ENCODE measurements at regions not wholly inside any gene's neighbourhood (a gene's known extent, or its start where the extent isn't known, plus 50 kb on each side); places are given as distances from the start of the nearest gene placed in this dataset.

DNA sequence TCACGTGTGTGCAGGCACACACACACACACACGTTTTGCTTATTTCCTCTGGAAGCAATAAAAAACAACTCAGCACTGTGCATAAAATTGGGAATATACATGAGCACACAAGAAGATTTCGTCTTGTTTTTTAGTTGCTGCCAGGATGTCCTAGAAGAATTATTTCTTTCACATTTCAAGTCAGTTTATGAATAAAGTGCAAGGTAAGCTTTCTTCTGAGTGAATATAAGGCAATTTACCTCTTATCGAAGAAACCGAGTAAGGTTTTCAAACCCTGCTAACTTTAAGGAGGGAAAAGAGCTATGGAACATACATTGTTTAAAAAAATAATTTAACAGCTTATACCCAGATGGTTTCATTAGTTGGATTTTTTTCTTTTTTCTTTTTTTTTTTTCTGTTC, 855.4 kb upstream of the NR2F2 start:
- no peak overlapping the region for H3K4me3 ChIP-seq (ENCODE audit: low read depth, low read length, poor library complexity, severe bottlenecking)

DNA sequence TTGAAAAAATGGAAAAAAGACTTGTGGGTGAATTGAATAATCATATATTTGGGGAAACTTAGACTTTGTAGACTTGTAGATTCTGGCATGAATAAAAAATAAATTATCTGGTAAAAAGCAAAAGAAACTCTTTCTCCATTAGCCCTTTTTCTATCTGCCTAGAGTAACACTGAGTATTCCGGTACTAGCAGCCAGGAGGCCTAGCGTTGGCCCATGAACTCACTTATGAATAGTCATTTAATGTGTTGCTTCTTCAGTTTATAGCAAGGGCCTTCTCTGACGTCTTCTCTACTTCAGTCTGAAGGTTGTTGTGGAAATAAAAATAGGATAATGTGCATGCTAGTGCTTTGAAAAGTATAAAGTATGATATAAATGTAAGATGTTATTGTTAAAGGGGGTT, 851.2 kb upstream of the NR2F2 start:
- Histone ChIP-seq H3K4me1 (ENCODE audit: insufficient read depth, low read length, severe bottlenecking) (no peaks in the 10 kb centered on the region), H3K9me2 (ENCODE audit: low read depth, low read length) (no peaks in the 10 kb centered on the region), H3K79me2 (ENCODE audit: insufficient read depth, low read length) (no peaks in the 10 kb centered on the region), H3K4me2 (ENCODE audit: low read length) (no peak overlapping the region), H3K9ac (ENCODE audit: low read length) (no peak overlapping the region), H3K27ac (ENCODE audit: low read depth, low read length, poor library complexity, severe bottlenecking) (no peak overlapping the region), H4K20me1 (ENCODE audit: insufficient read depth, low read length) (no peaks in the 10 kb centered on the region), H3K9me3 (ENCODE audit: low read length) (no peaks in the 10 kb centered on the region), H3F3A (ENCODE audit: insufficient read depth, low read length) (no peaks in the 10 kb centered on the region), H3K27me3 (ENCODE audit: insufficient read depth, low read length) (no peaks in the 10 kb centered on the region), H2AFZ (ENCODE audit: low read length) (no peak overlapping the region), H3K4me3 (ENCODE audit: low read depth, low read length, poor library complexity, severe bottlenecking) (no peak overlapping the region), H3K36me3 (ENCODE audit: insufficient read depth, low read length) (no peaks in the 10 kb centered on the region)
- TF ChIP-seq, protein P1, sequence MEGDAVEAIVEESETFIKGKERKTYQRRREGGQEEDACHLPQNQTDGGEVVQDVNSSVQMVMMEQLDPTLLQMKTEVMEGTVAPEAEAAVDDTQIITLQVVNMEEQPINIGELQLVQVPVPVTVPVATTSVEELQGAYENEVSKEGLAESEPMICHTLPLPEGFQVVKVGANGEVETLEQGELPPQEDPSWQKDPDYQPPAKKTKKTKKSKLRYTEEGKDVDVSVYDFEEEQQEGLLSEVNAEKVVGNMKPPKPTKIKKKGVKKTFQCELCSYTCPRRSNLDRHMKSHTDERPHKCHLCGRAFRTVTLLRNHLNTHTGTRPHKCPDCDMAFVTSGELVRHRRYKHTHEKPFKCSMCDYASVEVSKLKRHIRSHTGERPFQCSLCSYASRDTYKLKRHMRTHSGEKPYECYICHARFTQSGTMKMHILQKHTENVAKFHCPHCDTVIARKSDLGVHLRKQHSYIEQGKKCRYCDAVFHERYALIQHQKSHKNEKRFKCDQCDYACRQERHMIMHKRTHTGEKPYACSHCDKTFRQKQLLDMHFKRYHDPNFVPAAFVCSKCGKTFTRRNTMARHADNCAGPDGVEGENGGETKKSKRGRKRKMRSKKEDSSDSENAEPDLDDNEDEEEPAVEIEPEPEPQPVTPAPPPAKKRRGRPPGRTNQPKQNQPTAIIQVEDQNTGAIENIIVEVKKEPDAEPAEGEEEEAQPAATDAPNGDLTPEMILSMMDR (IDR thresholded peaks at IDR 0.05; ENCODE audit: low read length): no peak
- no peak for TF ChIP-seq EZH2 (IDR thresholded peaks at IDR 0.05; ENCODE audit: borderline replicate concordance, low read length)

More for the DNA sequence above, 855.4 kb upstream of the NR2F2 start:
- Histone ChIP-seq H3K9ac (ENCODE audit: low read length) (no peak overlapping the region), H3K79me2 (ENCODE audit: insufficient read depth, low read length) (no peaks in the 10 kb centered on the region), H3F3A (ENCODE audit: insufficient read depth, low read length) (no peaks in the 10 kb centered on the region), H2AFZ (ENCODE audit: low read length) (no peak overlapping the region), H3K4me2 (ENCODE audit: low read length) (no peak overlapping the region), H3K4me1 (ENCODE audit: insufficient read depth, low read length, severe bottlenecking) (no peaks in the 10 kb centered on the region), H3K27me3 (ENCODE audit: insufficient read depth, low read length) (no peaks in the 10 kb centered on the region), H4K20me1 (ENCODE audit: insufficient read depth, low read length) (no peaks in the 10 kb centered on the region), H3K27ac (ENCODE audit: low read depth, low read length, poor library complexity, severe bottlenecking) (no peak overlapping the region), H3K9me3 (ENCODE audit: low read length) (no peaks in the 10 kb centered on the region), H3K36me3 (ENCODE audit: insufficient read depth, low read length) (no peaks in the 10 kb centered on the region), H3K9me2 (ENCODE audit: low read depth, low read length) (no peaks in the 10 kb centered on the region)
- TF ChIP-seq EZH2 (IDR thresholded peaks at IDR 0.05; ENCODE audit: borderline replicate concordance, low read length): no peak
- TF ChIP-seq, protein P1 (IDR thresholded peaks at IDR 0.05; ENCODE audit: low read length): no peak

DNA sequence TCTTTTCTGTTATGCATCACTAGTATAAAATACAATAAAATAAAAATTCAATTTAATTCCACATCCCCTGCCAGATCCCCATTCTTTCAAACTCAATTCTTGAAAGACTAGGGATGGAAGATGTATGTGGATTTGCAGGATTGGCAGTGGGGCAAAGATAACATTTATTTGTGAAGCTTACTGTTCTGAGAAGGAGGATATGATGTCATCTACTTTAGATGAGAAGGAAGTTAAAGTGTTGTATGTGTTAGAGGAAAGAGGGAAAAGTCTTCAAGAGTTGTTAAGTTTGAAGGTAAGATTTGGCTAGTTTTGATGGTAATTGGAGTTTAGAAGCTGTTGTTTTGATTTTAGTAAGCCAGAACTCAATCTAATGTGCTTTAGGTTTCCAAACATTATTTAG, 845.1 kb upstream of the NR2F2 start:
- no peaks in the 10 kb centered on the region for H3K9me2 ChIP-seq (ENCODE audit: low read depth, low read length)
- H3F3A ChIP-seq (ENCODE audit: insufficient read depth, low read length): no peaks in the 10 kb centered on the region
- no peak overlapping the region for H3K4me2 ChIP-seq (ENCODE audit: low read length)
- no peak overlapping the region for H3K4me3 ChIP-seq (ENCODE audit: low read depth, low read length, poor library complexity, severe bottlenecking)
- H3K27ac ChIP-seq (ENCODE audit: low read depth, low read length, poor library complexity, severe bottlenecking): no peak overlapping the region
- H3K4me1 ChIP-seq (ENCODE audit: insufficient read depth, low read length, severe bottlenecking): no peaks in the 10 kb centered on the region
- no peaks in the 10 kb centered on the region for H3K36me3 ChIP-seq (ENCODE audit: insufficient read depth, low read length)
- H3K9me3 ChIP-seq (ENCODE audit: low read length): no peaks in the 10 kb centered on the region
- H2AFZ ChIP-seq (ENCODE audit: low read length): no peak overlapping the region
- no peaks in the 10 kb centered on the region for H3K79me2 ChIP-seq (ENCODE audit: insufficient read depth, low read length)
- no peak overlapping the region for H3K9ac ChIP-seq (ENCODE audit: low read length)
- H4K20me1 ChIP-seq (ENCODE audit: insufficient read depth, low read length): no peaks in the 10 kb centered on the region
- H3K27me3 ChIP-seq (ENCODE audit: insufficient read depth, low read length): no peaks in the 10 kb centered on the region
- TF ChIP-seq, protein P1 (IDR thresholded peaks at IDR 0.05; ENCODE audit: low read length): no peak
- no peak for TF ChIP-seq EZH2 (IDR thresholded peaks at IDR 0.05; ENCODE audit: borderline replicate concordance, low read length)
